Gastrocnemius medialis (tissue), 4 donors: ENCODE measurements at regions not wholly inside any gene's neighbourhood (a gene's known extent, or its start where the extent isn't known, plus 50 kb on each side); places are given as distances from the start of the nearest gene placed in this dataset.

Source experiments
- CTCF ChIP-seq, 5 experiments: fragments of 450-650 bp in 3 of 5; fragments of 200-600 bp in 2 of 5; sonication (generic) in 2 of 5; IDR thresholded peaks in 4 of 5; conservative IDR thresholded peaks in 1 of 5; 1 replicate in 4 of 5; 2 replicates in 1 of 5; pipeline ENCODE4 v1.5.1; 2016 to 2019; ENCODE audit warnings: antibody characterized with exemption in 5 of 5, mild to moderate bottlenecking in 3 of 5, moderate library complexity in 3 of 5
- POLR2A ChIP-seq, 2 donors: fragments of 450-650 bp; IDR thresholded peaks; one replicate each; pipeline ENCODE4 v1.6.1; 2017; ENCODE audit warnings: antibody characterized with exemption in 2 of 2, mild to moderate bottlenecking in 2 of 2, moderate library complexity in 2 of 2

GRCh38 chr22:49697047-49697446 lies 130.6 kb downstream of the BRD1 start:
- no peak for TF ChIP-seq CTCF (IDR thresholded peaks at IDR 0.05 in 4 of 5, conservative IDR thresholded peaks at IDR 0.05 in 1 of 5)
- no peak for TF ChIP-seq POLR2A (IDR thresholded peaks at IDR 0.05)
